Neural progenitor cell (in vitro differentiated cells): ENCODE measurements at regions not wholly inside any gene's neighbourhood (a gene's known extent, or its start where the extent isn't known, plus 50 kb on each side); places are given as distances from the start of the nearest gene placed in this dataset.

Source experiments
- DNase-seq: peaks from one replicate; pipeline ENCODE4 v3.0.0-alpha.2; 2016; ENCODE audit warnings: low spot score
- H2AFZ ChIP-seq: fragments of 200-600 bp; sonication (generic); replicated peaks from 2 replicates; pipeline ENCODE4 v1.6.1; 2016; ENCODE audit warnings: antibody characterized with exemption
- H3F3A ChIP-seq: fragments of 200-600 bp; sonication (generic); 2 replicates; pipeline ENCODE4 v1.6.1; 2016; ENCODE audit warnings: antibody characterized with exemption, low read depth
- H3K27ac ChIP-seq: fragments of 200-600 bp; sonication (generic); 2 replicates; pipeline ENCODE4 v1.5.1; 2016; ENCODE audit warnings: mild to moderate bottlenecking
- H3K27me3 ChIP-seq: fragments of 200-600 bp; sonication (generic); 2 replicates; pipeline ENCODE4 v1.6.1; 2016; ENCODE audit warnings: mild to moderate bottlenecking, moderate library complexity
- H3K36me3 ChIP-seq: fragments of 200-600 bp; sonication (generic); 2 replicates; pipeline ENCODE4 v1.5.1; 2016
- H3K4me1 ChIP-seq: fragments of 200-600 bp; sonication (generic); 2 replicates; pipeline ENCODE4 v1.6.1; 2016; ENCODE audit warnings: mixed run types
- H3K4me2 ChIP-seq: fragments of 200-600 bp; sonication (generic); 2 replicates; pipeline ENCODE4 v1.6.1; 2016
- H3K4me3 ChIP-seq: fragments of 200-600 bp; sonication (generic); 2 replicates; pipeline ENCODE4 v1.5.1; 2016
- H3K79me2 ChIP-seq: fragments of 200-600 bp; sonication (generic); 2 replicates; pipeline ENCODE4 v1.6.1; 2016; ENCODE audit warnings: low read depth
- H3K9ac ChIP-seq: fragments of 200-600 bp; sonication (generic); 2 replicates; pipeline ENCODE4 v1.6.1; 2016
- H3K9me3 ChIP-seq: fragments of 200-600 bp; sonication (generic); 2 replicates; pipeline ENCODE4 v1.5.1; 2016; ENCODE audit warnings: low read depth
- H4K20me1 ChIP-seq: fragments of 200-600 bp; sonication (generic); 2 replicates; pipeline ENCODE4 v1.6.1; 2016; ENCODE audit warnings: low read depth
- H3K27ac Mint-ChIP-seq: 3 replicates; pipeline ENCODE4 v1.8.0; 2021; ENCODE audit warnings: mixed read lengths
- H3K27me3 Mint-ChIP-seq: 2 replicates; pipeline ENCODE4 v1.8.0; 2022; ENCODE audit warnings: low read depth, mild to moderate bottlenecking, inconsistent platforms, moderate library complexity, mixed read lengths; ENCODE audit not compliant: insufficient read depth
- H3K36me3 Mint-ChIP-seq: 3 replicates; pipeline ENCODE4 v1.8.0; 2021; ENCODE audit warnings: mixed read lengths
- H3K4me1 Mint-ChIP-seq: 3 replicates; pipeline ENCODE4 v1.8.0; 2021; ENCODE audit warnings: mixed read lengths
- H3K4me3 Mint-ChIP-seq: 3 replicates; pipeline ENCODE4 v1.8.0; 2021; ENCODE audit warnings: mild to moderate bottlenecking, moderate library complexity, mixed read lengths
- H3K9me3 Mint-ChIP-seq: 3 replicates; pipeline ENCODE4 v1.8.0; 2020; ENCODE audit warnings: mixed read lengths
- CTCF ChIP-seq: fragments of 200-600 bp; sonication (generic); IDR thresholded peaks from 2 replicates; pipeline ENCODE4 v1.5.1; 2017; ENCODE audit warnings: antibody characterized with exemption, mild to moderate bottlenecking
- EZH2 ChIP-seq: fragments of 200-600 bp; sonication (generic); IDR thresholded peaks from 2 replicates; pipeline ENCODE4 v1.6.1; 2017; ENCODE audit warnings: antibody characterized with exemption, mild to moderate bottlenecking, moderate library complexity
- EZH2phosphoT487 ChIP-seq: fragments of 200-600 bp; sonication (generic); IDR thresholded peaks from 2 replicates; pipeline ENCODE4 v1.6.1; 2017; ENCODE audit warnings: antibody characterized with exemption

GRCh38 chr13:48892053-48892687, 83.5 kb upstream of the FNDC3A start:
- Histone ChIP-seq H2AFZ (no peak overlapping the region), H4K20me1 (no peaks in the 10 kb centered on the region), H3K79me2 (no peaks in the 10 kb centered on the region), H3K27ac (no peak overlapping the region), H3F3A (no peaks in the 10 kb centered on the region), H3K9ac (no peak overlapping the region), H3K9me3 (no peaks in the 10 kb centered on the region), H3K4me3 (no peak overlapping the region), H3K4me1 (no peaks in the 10 kb centered on the region), H3K27me3 (no peaks in the 10 kb centered on the region), H3K36me3 (no peaks in the 10 kb centered on the region), H3K4me2 (no peak overlapping the region)
- DNase-seq: no peak
- H3K27ac Mint-ChIP-seq: no peak overlapping the region
- no peaks in the 10 kb centered on the region for H3K27me3 Mint-ChIP-seq
- no peaks in the 10 kb centered on the region for H3K9me3 Mint-ChIP-seq
- no peak for TF ChIP-seq CTCF
- TF ChIP-seq EZH2: no peak
- no peak for TF ChIP-seq EZH2phosphoT487
- no peak overlapping the region for H3K4me3 Mint-ChIP-seq
- H3K36me3 Mint-ChIP-seq: no peaks in the 10 kb centered on the region
- H3K4me1 Mint-ChIP-seq: no peaks in the 10 kb centered on the region

DNA sequence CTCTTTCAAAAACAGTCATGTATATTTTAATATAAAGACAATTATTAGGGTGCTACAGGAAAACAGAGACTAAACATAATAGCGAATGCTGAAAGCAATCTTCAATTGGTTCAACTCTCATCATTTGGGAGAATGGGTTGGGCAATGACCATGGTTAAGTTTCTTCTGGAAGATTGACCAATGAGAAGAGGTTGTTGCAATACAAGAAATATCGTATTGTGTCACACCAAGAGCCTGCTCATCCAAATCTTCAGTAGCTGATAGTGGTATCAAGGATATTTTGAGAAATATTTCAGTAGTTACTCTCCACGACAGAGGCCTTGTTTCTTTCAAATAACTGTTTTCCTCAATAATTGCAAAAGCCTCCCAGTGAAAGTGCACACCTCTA, 83.0 kb upstream of the FNDC3A start:
- H4K20me1 ChIP-seq: no peaks in the 10 kb centered on the region
- Mint-ChIP-seq H3K4me3 (no peak overlapping the region), H3K36me3 (no peaks in the 10 kb centered on the region), H3K9me3 (no peaks in the 10 kb centered on the region), H3K27ac (no peak overlapping the region), H3K4me1 (no peaks in the 10 kb centered on the region), H3K27me3 (no peaks in the 10 kb centered on the region)
- no peak for DNase-seq
- H3K4me2 ChIP-seq: no peak overlapping the region
- no peaks in the 10 kb centered on the region for H3K9me3 ChIP-seq
- no peaks in the 10 kb centered on the region for H3K27me3 ChIP-seq
- TF ChIP-seq CTCF (no peak), EZH2 (no peak), EZH2phosphoT487 (no peak)
- no peaks in the 10 kb centered on the region for H3K4me1 ChIP-seq
- H2AFZ ChIP-seq: no peak overlapping the region
- H3K79me2 ChIP-seq: no peaks in the 10 kb centered on the region
- H3K27ac ChIP-seq: no peak overlapping the region
- no peak overlapping the region for H3K9ac ChIP-seq
- H3F3A ChIP-seq: no peaks in the 10 kb centered on the region
- H3K36me3 ChIP-seq: no peaks in the 10 kb centered on the region
- no peak overlapping the region for H3K4me3 ChIP-seq

DNA sequence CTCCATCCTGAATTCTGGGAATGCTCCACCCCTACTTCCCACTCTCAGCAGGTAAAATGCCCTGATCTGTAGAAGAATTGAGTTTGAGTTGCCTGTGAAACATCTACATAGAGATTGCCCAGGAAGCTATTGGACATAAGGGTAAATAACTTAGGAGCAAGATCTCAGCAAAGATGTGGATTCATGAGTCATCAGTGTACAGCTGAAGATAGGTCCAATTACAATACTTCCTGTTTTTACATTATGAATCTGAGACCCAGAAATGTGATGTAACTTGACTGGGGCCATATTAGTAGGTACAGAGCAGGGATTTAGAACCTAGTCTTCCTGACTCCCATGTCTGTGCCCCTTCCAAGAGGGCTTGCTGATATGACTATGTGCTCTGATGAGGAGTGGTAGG, 79.4 kb upstream of the FNDC3A start:
- no peaks in the 10 kb centered on the region for H4K20me1 ChIP-seq
- no peaks in the 10 kb centered on the region for H3K27me3 Mint-ChIP-seq
- H3K4me3 ChIP-seq: no peak overlapping the region
- H3K9ac ChIP-seq: no peak overlapping the region
- H2AFZ ChIP-seq: no peak overlapping the region
- H3K4me1 ChIP-seq: peaks cover under 1% of the 10 kb centered on the region
- H3K9me3 Mint-ChIP-seq: no peaks in the 10 kb centered on the region
- no peaks in the 10 kb centered on the region for H3K79me2 ChIP-seq
- no peaks in the 10 kb centered on the region for H3K27me3 ChIP-seq
- H3F3A ChIP-seq: no peaks in the 10 kb centered on the region
- DNase-seq: no peak
- no peak overlapping the region for H3K4me2 ChIP-seq
- no peak overlapping the region for H3K4me3 Mint-ChIP-seq
- no peaks in the 10 kb centered on the region for H3K36me3 Mint-ChIP-seq
- no peaks in the 10 kb centered on the region for H3K36me3 ChIP-seq
- H3K9me3 ChIP-seq: no peaks in the 10 kb centered on the region
- H3K4me1 Mint-ChIP-seq: no peaks in the 10 kb centered on the region
- TF ChIP-seq EZH2phosphoT487: no peak
- no peak overlapping the region for H3K27ac ChIP-seq
- H3K27ac Mint-ChIP-seq: no peak overlapping the region

DNA sequence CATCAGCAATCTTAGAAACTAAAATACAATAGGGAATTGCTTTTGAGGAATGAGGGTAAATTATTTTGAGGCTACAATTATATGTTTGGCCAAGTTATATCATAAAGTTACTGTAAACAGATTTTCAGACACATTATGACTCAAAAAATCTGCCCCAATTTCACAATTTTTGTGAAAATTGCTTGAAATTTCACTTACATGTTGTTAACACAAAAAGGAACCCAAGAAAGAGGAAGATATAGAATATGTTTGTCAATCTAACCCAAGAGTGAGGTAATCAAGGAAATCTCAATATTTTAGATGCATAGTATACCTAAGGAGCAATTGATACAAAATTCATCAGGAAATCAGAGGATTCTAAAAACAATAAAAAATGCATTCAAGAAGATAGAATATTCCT, 73.9 kb upstream of the FNDC3A start:
- H3K4me3 Mint-ChIP-seq: no peak overlapping the region
- no peaks in the 10 kb centered on the region for H3K36me3 ChIP-seq
- H3K36me3 Mint-ChIP-seq: no peaks in the 10 kb centered on the region

More for the DNA sequence above, 73.9 kb upstream of the FNDC3A start:
- Mint-ChIP-seq H3K27me3 (peaks cover 3% of the 10 kb centered on the region), H3K4me1 (peaks cover 2% of the 10 kb centered on the region), H3K27ac (no peak overlapping the region), H3K9me3 (no peaks in the 10 kb centered on the region)
- no peaks in the 10 kb centered on the region for H4K20me1 ChIP-seq
- no peak overlapping the region for H3K4me3 ChIP-seq
- no peak overlapping the region for H3K9ac ChIP-seq
- H3K79me2 ChIP-seq: no peaks in the 10 kb centered on the region
- no peaks in the 10 kb centered on the region for H3K9me3 ChIP-seq
- H3K27ac ChIP-seq: no peak overlapping the region
- peaks cover 13% of the 10 kb centered on the region for H3K4me1 ChIP-seq
- no peak for TF ChIP-seq CTCF
- no peak for TF ChIP-seq EZH2
- TF ChIP-seq EZH2phosphoT487: no peak
- no peaks in the 10 kb centered on the region for H3F3A ChIP-seq
- H3K4me2 ChIP-seq: no peak overlapping the region
- no peaks in the 10 kb centered on the region for H3K27me3 ChIP-seq
- H2AFZ ChIP-seq: no peak overlapping the region
- DNase-seq: no peak
